GM12801 (cell line): ENCODE measurements at regions not wholly inside any gene's neighbourhood (a gene's known extent, or its start where the extent isn't known, plus 50 kb on each side); places are given as distances from the start of the nearest gene placed in this dataset.

ENCODE experiments used
- CTCF ChIP-seq: IDR thresholded peaks from one replicate; pipeline ENCODE4 v1.5.1; 2011; ENCODE audit warnings: control low read depth; ENCODE audit not compliant: insufficient read length; ENCODE audit errors: extremely low read depth

DNA sequence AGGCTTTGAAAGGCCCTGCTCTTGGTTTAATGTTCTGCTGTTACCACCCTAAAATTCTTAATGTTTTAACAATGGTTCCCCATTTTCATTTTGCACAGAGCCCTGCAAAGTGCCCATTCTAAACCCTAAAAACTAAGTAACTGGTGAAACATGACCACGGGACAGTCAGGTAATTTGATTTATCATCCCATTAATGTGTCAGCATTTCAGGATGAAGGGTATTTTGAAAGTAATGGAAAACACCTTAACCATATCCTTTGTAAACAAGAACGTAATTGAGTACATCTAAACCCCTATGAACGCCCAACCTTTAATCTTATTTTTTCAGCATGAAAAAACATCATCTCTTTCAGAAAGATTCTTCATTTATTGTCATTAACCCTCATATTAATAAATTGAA, 164.9 kb upstream of the IL12A start:
- TF ChIP-seq CTCF: no peak

- no peak for TF ChIP-seq CTCF
Observed at GRCh38 chr3:159824333-159824732, 164.3 kb upstream of the IL12A start.

DNA sequence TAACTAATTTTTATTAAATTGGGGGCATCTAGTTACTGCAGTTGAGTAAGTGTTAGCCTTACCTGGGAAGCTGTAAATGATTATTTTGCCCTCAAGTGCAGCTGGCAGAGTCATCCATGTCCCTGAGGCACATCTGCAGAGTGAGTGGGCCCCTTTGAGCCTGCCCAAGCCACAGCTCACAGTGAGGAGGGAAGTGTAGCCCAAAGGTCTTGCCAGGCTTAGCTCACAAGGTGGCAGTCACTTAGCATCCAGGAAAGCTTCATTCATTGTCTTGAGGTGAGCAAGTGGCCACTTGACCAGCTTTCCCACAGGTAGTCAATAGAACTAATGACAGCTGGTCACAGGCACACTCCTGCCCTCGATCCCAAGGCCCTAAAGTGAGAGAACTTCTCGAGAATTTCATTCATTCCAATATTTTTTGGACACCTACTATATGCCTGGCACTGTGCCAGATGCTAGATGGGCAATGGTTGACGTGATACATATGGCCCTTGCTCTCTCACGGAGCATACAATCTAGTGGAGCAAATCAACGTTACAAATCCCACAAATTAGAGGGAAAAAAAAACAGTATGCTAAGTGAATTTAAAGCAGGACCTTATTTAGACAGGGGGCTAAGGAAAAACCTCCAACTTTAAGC, 163.3 kb upstream of the IL12A start:
- TF ChIP-seq CTCF: no peak

DNA sequence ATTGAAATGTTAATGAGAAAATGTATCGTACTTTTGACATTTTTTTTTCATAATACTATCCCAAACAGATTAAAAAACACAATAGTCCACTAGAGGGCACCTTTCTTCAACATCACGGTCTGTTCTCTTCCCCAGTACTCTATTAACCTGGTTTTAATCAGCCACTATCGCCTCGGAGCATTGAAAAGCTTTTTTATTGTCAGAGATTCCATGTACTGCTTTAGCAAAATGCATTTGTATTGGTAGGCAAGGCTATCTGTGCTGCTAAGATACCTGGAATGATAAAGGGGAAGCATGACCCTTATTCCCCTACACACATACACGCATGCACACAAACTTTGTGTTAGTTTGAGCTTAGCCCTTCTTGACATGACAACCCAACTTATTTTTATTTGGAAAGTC, 160.1 kb upstream of the IL12A start:
- no peak for TF ChIP-seq CTCF

GRCh38 chr3:159829056-159829455, 159.6 kb upstream of the IL12A start:
- no peak for TF ChIP-seq CTCF

GRCh38 chr3:159829539-159830227, 159.0 kb upstream of the IL12A start:
- no peak for TF ChIP-seq CTCF

DNA sequence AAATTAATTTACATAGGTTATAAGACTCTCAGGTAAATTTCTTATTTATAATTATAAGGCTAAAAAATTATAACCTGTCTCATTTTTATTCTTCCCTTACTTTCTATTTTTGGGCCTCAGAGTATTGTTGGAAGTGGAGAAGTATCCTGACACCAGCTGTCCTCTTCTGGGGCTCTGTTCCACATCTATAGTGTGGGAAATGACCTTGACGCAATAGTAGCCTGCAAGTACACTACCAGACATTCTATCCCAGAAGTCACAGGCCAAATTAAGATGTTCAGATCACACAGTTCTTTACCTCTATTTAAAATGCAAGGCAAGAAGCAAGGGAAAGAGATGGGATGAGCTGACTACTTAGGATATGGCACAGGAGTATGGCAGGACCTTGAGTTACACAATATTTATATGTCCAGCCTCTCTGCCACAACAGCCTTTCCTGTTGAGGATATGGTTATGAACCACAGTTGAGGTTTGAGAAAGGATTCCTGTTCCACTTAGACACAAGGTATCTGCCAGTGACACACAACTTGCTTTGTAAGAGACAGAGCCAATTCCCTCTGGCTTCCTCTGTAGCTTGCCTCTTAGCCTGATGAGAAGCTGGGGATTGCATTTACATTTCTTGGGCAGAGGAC, 158.0 kb upstream of the IL12A start:
- TF ChIP-seq CTCF: no peak
